MM.1S (cell line): ENCODE measurements at regions not wholly inside any gene's neighbourhood (a gene's known extent, or its start where the extent isn't known, plus 50 kb on each side); places are given as distances from the start of the nearest gene placed in this dataset.

Experiments used
- DNase-seq: peaks from one replicate; pipeline ENCODE4 v3.0.0-alpha.2; 2015
- H2AFZ ChIP-seq: fragments of 300-600 bp; sonication (generic); 2 replicates; pipeline ENCODE4 v1.6.0; 2016; ENCODE audit warnings: antibody characterized with exemption, low read length
- H3F3A ChIP-seq: fragments of 300-600 bp; sonication (generic); 2 replicates; pipeline ENCODE4 v1.6.1; 2016; ENCODE audit warnings: mild to moderate bottlenecking, antibody characterized with exemption, low read length, moderate library complexity, mixed read lengths; ENCODE audit not compliant: insufficient read depth
- H3K27ac ChIP-seq: fragments of 300-600 bp; sonication (generic); 2 replicates; pipeline ENCODE4 v1.5.1; 2016; ENCODE audit warnings: mild to moderate bottlenecking, low read length
- H3K27me3 ChIP-seq: fragments of 300-600 bp; sonication (generic); replicated peaks from 2 replicates; pipeline ENCODE4 v1.6.0; 2016; ENCODE audit warnings: low read length; ENCODE audit not compliant: insufficient read depth
- H3K36me3 ChIP-seq: fragments of 300-600 bp; sonication (generic); replicated peaks from 2 replicates; pipeline ENCODE4 v1.6.1; 2016; ENCODE audit warnings: mild to moderate bottlenecking, low read length, mixed read lengths; ENCODE audit not compliant: insufficient read depth
- H3K4me1 ChIP-seq: fragments of 300-600 bp; sonication (generic); 2 replicates; pipeline ENCODE4 v1.6.1; 2016; ENCODE audit warnings: low read length, mixed read lengths
- H3K4me2 ChIP-seq: fragments of 300-600 bp; sonication (generic); 2 replicates; pipeline ENCODE4 v1.6.0; 2016; ENCODE audit warnings: low read depth, low read length
- H3K4me3 ChIP-seq: fragments of 300-600 bp; sonication (generic); 2 replicates; pipeline ENCODE4 v1.5.1; 2016; ENCODE audit warnings: low read length, mixed read lengths
- H3K79me2 ChIP-seq: fragments of 300-600 bp; sonication (generic); 2 replicates; pipeline ENCODE4 v1.6.1; 2016; ENCODE audit warnings: mixed run types, low read length, mixed read lengths
- H3K9ac ChIP-seq: fragments of 300-600 bp; sonication (generic); 2 replicates; pipeline ENCODE4 v1.6.1; 2016; ENCODE audit warnings: low read length, mixed read lengths
- H3K9me2 ChIP-seq: fragments of 300-600 bp; sonication (generic); replicated peaks from 2 replicates; pipeline ENCODE4 v1.6.1; 2016; ENCODE audit warnings: mild to moderate bottlenecking, low read length, mixed read lengths; ENCODE audit not compliant: insufficient read depth
- H3K9me3 ChIP-seq: fragments of 300-600 bp; sonication (generic); replicated peaks from 2 replicates; pipeline ENCODE4 v1.6.1; 2016; ENCODE audit warnings: mild to moderate bottlenecking, low read length, mixed read lengths; ENCODE audit not compliant: insufficient read depth
- H4K20me1 ChIP-seq: fragments of 300-600 bp; sonication (generic); 2 replicates; pipeline ENCODE4 v1.6.1; 2016; ENCODE audit warnings: mild to moderate bottlenecking, low read length, moderate library complexity, mixed read lengths; ENCODE audit not compliant: insufficient read depth
- EZH2 ChIP-seq: fragments of 300-600 bp; sonication (generic); optimal IDR thresholded peaks from 2 replicates; pipeline ENCODE3; 2017; ENCODE audit warnings: low read depth, mild to moderate bottlenecking, antibody characterized with exemption, low read length, mixed read lengths
- EZH2phosphoT487 ChIP-seq: fragments of 300-600 bp; sonication (generic); IDR thresholded peaks from 2 replicates; pipeline ENCODE4 v1.6.1; 2018; ENCODE audit warnings: antibody characterized with exemption, low read length
- TF ChIP-seq, protein P1 (sequence below): fragments of 300-600 bp; sonication (generic); IDR thresholded peaks from 2 replicates; pipeline ENCODE4 v1.5.1; 2016; ENCODE audit warnings: antibody characterized with exemption, low read length, mixed read lengths

DNA sequence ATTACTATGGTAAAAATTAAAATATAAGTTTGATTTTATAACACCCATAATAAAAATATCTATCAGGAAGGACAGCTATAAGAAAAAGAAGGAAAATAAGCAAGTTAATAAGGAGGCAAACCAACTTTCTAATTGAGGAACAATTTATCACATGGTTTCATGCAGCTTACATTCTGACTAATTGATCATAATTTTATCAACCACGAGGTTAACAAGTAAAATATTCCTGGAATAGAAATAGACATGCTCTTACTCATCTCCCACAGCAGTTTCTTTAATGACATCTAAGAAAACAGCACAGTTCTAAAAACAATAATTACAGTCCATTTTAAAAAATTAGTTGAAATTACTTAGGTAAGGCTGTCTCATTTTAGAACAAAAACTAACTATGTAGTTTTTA, 130.8 kb upstream of the KRR1 start:
- H3K27me3 ChIP-seq = no peaks in the 10 kb centered on the region
- H3F3A ChIP-seq = 0 out of 2 replicates have a peak, but pooled peaks cover 3% of the 10 kb centered on the region
- no peaks in the 10 kb centered on the region for H3K36me3 ChIP-seq
- TF ChIP-seq, protein P1, sequence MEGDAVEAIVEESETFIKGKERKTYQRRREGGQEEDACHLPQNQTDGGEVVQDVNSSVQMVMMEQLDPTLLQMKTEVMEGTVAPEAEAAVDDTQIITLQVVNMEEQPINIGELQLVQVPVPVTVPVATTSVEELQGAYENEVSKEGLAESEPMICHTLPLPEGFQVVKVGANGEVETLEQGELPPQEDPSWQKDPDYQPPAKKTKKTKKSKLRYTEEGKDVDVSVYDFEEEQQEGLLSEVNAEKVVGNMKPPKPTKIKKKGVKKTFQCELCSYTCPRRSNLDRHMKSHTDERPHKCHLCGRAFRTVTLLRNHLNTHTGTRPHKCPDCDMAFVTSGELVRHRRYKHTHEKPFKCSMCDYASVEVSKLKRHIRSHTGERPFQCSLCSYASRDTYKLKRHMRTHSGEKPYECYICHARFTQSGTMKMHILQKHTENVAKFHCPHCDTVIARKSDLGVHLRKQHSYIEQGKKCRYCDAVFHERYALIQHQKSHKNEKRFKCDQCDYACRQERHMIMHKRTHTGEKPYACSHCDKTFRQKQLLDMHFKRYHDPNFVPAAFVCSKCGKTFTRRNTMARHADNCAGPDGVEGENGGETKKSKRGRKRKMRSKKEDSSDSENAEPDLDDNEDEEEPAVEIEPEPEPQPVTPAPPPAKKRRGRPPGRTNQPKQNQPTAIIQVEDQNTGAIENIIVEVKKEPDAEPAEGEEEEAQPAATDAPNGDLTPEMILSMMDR = no peak
- no peak for TF ChIP-seq EZH2phosphoT487
- H3K4me1 ChIP-seq = peaks cover 14% of the 10 kb centered on the region
- H3K4me3 ChIP-seq = no peak overlapping the region
- no peaks in the 10 kb centered on the region for H4K20me1 ChIP-seq
- no peak overlapping the region for H3K4me2 ChIP-seq
- no peak overlapping the region for H2AFZ ChIP-seq
- no peaks in the 10 kb centered on the region for H3K9me2 ChIP-seq
- H3K9me3 ChIP-seq = no peaks in the 10 kb centered on the region
- no peak overlapping the region for H3K9ac ChIP-seq
- DNase-seq = no peak
- H3K79me2 ChIP-seq = no peaks in the 10 kb centered on the region
- H3K27ac ChIP-seq = no peak overlapping the region

DNA sequence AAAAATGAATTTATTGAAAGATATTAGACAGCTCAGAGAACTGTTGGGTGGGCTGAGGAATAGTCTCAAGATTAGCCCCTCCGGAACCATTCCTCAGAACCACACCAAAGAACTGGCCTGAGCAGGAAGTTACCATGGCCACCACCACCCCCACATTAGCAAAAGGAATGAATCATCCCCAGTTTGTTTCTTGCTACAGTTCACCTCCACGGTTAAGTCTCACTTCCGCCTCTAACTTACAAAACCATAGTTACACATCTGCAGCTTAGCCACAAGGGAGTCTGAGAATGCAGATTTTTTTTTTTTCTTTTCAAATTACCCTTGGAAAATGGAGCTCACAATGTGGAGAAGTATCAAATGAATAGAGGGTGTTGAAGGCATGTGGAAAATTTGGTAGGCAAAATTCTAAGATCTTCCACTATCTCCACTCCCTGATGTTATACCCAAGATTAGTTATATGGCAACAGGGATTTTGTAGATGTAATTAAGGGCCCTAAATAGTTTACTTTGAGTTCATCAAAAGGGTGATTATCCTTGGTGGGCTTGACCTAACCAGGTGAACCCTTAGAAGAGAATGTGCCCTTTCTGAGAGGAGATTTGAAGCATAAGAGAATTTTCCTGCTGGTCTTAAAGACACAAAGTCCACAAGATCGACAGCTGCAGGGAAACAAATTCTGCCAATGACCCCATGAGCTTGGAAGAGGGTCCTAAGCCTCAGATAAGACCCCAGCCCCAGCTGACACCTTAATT, 129.8 kb upstream of the KRR1 start:
- TF ChIP-seq, protein P1 = no peak
- TF ChIP-seq EZH2 (no peak), EZH2phosphoT487 (no peak)
- Histone ChIP-seq H3K9me3 (no peaks in the 10 kb centered on the region), H3F3A (0 out of 2 replicates have a peak, but pooled peaks cover 3% of the 10 kb centered on the region), H3K9me2 (no peaks in the 10 kb centered on the region), H3K36me3 (no peaks in the 10 kb centered on the region), H3K9ac (no peak overlapping the region), H3K27me3 (no peaks in the 10 kb centered on the region), H4K20me1 (no peaks in the 10 kb centered on the region), H3K27ac (peak overlapping the region; percentile 43; the same call in 1 of the 2 replicates), H3K4me2 (peak overlapping the region; percentile 30; the same call in 1 of the 2 replicates), H2AFZ (peak overlapping the region; percentile 53), H3K4me1 (peaks cover 14% of the 10 kb centered on the region), H3K4me3 (no peak overlapping the region), H3K79me2 (no peaks in the 10 kb centered on the region)
- peak; percentile 65 for DNase-seq

DNA sequence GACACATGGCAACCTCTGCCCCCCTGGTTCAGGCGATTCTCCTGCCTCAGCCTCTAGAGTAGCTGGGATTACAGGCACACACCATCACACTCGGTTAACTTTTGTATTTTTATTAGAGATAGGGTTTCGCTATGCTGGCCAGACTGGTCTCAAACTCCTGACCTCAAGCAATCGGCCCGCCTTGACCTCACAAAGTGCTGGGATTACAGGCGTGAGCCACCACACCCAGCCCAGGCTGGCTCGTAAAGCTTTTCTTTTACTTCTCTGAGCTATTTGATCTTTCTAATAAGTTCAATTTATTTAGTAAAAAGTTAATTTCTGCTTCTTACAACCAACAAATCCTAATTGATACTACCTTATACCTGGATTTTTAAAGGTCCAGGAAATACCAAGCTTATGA, 127.4 kb upstream of the KRR1 start:
- no peak overlapping the region for H3K4me2 ChIP-seq
- TF ChIP-seq, protein P1 = no peak
- no peak for TF ChIP-seq EZH2phosphoT487
- TF ChIP-seq EZH2 = no peak
- H3K27ac ChIP-seq = no peak overlapping the region
- no peaks in the 10 kb centered on the region for H3K79me2 ChIP-seq
- H3K9me3 ChIP-seq = no peaks in the 10 kb centered on the region
- no peaks in the 10 kb centered on the region for H3K36me3 ChIP-seq
- no peaks in the 10 kb centered on the region for H3K9me2 ChIP-seq
- DNase-seq = no peak
- H3F3A ChIP-seq = 0 out of 2 replicates have a peak, but pooled peaks cover 3% of the 10 kb centered on the region
- no peaks in the 10 kb centered on the region for H4K20me1 ChIP-seq
- no peak overlapping the region for H3K4me3 ChIP-seq
- H2AFZ ChIP-seq = no peak overlapping the region
- H3K27me3 ChIP-seq = no peaks in the 10 kb centered on the region
- H3K4me1 ChIP-seq = peaks cover 14% of the 10 kb centered on the region
- no peak overlapping the region for H3K9ac ChIP-seq
